Activated gamma-delta T cell (primary cell): ENCODE measurements at regions not wholly inside any gene's neighbourhood (a gene's known extent, or its start where the extent isn't known, plus 50 kb on each side); places are given as distances from the start of the nearest gene placed in this dataset.
"Not testable (repeated sequence)": the region's sequence is repeated elsewhere in the genome, so short reads cannot be mapped to it uniquely, and the experiment has no call there.

Experiments
- DNase-seq: peaks from one replicate; lab custom pipeline; 2025; lab: John Stamatoyannopoulos, UW

DNA sequence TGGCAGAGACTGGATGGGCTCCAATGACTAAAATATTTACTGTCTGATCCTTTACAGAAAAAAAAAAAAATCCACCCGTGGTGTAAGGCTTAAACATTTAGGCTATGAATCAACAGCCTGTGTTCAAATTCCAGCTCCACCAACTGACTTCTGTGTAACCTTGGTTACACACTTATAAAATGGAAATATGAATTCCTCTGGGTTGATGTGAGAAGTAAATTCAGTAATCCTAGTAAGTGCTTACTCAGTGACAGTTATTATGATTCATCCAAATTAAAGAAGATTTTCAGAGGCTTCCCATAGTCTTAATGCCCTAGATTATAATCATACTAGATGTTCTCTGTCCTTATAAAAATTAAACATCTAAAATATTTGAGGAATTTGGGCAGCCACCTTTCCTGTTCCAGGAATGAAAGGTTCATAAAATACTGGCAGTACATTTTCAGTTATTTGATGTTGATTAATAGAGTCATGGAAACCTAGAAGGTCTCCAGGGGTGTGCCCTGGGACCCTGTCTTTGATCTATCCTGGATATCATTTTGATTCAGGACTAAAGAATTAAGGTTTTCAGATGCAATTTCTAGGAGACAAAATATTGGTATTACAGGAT lies 180.3 kb upstream of the ZNF217 start:
- DNase-seq: no peak

DNA sequence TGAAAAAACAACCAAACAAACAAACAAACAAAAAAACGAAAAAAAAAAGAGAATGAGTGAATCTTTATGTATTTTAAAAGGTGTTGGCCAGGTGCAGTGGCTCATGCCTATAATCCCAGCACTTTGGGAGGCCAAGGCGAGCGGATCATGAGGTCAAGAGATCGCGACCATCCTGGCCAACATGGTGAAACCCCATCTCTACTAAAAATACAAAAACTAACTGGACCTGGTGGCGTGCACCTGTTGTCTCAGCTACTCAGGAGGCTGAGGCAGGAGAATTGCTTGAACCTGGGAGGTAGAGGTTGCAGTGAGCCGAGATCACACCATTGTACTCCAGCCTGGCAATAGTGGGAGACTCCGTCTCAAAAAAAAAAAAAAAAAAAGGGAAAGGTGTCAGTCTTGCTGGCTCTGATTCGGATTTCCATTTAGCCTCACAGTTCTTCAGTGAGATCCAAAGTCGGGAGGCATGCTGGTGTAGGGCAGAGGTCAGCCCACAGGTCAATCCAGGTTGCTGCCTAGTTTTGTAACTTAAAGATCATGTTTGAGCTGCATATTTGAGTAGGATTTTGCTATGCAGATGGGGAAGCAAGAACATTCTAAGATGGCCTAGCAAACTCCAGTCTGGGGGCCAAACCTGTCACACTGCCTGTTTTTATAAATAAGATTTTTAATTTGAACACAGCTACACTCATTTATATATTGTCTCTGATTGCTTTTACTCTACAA lies 179.6 kb upstream of the ZNF217 start:
- DNase-seq: not testable (repeated sequence)

DNA sequence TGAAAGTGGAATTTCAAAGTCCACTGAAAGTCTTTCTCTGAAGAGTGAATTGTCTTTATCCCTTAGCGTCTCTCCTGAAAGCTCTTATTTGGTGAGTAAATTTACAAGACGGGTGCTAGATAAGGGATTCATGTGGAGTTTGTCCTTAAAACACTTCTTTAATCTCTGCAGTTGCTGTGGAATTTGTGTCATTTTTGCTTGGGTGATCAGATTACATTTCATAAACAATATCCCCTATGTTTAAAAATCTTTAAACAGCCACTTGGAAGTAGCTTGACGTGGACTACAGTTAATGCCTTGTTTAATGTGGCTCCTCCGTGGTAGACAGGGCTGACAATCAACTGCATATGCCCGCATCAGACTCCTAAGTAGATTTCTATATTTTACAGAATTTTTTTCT lies 175.4 kb upstream of the ZNF217 start:
- DNase-seq: no peak

DNA sequence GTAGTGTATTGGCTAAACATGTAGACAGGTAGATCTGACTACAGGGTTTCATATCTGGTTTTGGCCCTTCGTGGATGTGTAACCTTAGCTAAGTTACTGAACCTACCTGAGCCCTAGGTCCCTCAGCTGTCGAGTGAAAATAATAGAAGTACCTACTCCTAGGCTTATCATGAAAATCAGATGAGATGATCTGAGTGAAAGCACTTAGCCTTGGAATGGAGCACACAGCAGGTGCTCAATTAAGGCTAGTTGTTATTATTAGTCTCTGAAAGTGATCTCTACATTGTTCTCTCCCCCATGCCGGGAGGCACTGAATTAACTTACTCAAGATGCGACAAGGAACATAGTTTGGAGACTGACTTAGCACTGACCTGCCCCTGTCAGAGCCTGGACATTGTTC lies 174.7 kb upstream of the ZNF217 start:
- DNase-seq: no peak

DNA sequence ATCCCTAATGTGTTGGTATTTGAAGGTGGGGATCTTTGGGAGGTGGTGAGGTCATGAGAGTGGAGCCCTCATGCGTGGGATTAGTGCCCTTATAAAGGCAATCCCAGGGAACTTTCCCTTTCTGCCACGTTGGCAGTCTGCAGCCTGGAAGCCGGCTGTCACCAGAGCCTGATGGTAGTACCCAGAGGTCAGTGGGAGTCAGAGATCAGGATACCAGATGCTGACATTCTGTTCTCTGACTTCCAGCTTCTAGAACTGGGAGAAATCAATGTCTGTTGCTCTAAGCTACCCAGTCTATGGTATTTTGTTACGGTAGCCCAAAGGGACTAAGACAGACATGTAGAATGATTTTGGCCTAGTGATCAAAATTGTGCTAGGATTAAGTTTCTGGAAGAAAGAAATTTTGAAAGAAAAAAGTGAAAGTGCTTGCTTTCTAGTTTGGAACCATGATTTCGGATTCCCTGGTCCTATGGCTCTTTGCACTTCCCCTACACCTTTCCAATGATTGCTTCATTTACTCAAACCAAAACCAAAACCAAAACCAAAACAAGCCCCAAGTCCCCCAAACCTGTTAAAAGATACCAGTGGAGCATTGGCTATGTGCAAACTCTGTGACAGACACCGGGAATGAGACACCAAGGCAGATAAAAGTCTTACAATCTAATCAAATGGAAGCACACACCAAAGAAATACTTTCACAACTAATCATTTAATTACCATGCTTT lies 173.7 kb upstream of the ZNF217 start:
- DNase-seq: no peak

DNA sequence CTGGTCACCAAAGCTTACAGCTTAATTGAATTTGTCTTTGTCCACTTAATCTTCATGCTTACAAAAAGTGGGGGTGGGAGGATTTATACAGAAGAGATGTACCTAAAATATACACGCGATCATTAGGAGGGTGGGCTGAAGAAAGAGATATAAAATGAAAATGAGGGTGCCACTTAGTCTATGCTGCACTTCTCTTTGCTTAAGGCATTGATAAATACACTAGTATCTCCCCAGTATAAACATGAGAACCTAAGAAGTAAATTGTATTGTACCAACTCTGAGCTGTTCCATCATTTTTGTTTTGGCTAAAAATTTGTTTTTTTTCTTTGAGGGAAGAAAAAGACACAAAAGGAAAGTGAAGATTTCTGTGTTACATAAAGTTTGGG lies 170.8 kb upstream of the ZNF217 start:
- DNase-seq: no peak

DNA sequence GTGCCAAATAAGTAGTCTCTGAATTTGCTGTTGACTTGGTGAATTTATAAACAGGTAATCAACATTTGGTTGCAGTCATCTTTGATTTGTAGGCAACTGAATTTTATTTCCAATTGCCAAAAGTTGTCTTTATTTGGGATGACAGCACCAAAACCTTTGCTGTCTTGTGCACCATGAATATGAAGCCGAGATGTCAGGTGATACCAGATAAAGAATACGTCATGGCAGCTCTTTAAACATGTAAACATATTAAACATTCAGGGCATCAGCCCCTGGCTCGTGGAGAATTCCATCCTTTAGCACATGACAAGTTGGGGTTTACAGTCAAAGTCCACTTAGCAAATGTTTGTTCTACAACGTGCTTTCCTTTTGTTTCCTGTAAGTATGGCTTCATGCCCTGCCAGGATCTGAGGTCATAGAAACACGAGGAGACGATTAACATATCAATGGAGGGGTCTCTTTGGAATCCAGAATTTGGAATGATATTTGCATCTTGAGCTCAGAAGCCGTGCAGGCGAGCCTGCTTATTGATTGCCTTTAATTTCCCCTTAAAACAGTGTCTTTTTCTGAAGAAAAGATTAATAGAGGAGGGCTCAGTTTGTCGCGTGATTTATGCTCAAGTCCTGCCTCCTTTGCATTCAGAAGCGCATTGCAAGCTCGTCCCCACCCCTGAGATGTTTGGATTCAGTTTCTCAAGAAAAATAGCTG lies 170.2 kb upstream of the ZNF217 start:
- DNase-seq: no peak

DNA sequence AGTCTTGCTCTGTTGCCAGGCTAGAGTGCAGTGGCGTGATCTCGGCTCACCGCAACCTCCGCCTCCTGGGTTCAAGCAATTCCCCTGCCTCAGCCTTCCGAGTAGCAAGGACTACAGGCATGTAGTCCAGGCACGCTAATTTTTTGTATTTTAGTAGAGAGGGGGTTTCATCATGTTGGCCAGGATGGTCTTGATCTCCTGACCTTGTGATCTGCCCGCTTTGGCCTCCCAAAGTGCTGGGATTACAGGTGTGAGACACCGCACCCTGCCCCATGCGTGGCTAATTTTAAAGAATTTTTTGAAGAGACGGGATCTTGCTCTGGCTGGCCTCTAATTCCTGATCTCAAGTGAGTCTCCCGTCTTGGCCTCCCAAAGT lies 168.8 kb upstream of the ZNF217 start:
- not testable (repeated sequence) for DNase-seq

DNA sequence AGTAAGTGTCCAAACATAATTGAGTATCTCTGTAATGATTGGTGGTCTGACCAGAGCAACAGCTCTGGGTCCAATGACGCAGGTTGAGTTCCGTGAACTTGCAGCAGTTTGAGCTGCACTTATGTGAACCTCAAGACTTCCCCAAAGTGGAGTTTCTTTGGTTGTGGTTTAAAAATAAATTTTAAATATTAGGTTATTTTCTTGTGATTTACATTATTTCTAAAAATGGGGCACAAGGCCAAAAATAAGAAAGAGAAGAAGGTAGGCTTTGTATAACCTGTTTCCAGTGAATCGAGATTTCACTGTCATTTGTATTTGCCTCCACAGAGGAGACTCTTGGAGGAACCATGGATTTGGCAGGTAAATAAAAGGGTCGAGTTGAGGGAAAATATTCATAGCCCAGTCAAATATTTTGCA lies 166.4 kb upstream of the ZNF217 start:
- no peak for DNase-seq

DNA sequence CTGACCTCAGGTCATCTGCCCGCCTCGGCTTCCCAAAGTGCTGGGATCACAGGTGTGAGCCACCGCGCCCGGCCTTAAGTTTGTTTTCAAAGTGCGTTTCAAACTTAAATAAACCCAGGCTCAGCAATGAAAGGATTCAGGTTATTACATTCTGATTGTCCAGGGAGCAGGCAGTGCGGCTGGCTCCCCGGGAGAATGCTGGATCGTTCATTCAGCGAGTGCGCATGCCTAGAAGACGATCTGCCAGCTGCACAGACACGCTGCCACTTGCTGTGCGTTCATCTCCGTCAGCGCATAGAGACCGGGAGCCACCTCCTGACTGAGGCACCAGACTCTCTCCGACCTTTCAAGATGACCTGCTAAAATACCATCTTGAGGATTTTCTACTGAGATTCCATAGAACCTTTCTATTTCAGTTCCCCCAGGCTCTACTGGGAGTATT lies 163.9 kb upstream of the ZNF217 start:
- no peak for DNase-seq

DNA sequence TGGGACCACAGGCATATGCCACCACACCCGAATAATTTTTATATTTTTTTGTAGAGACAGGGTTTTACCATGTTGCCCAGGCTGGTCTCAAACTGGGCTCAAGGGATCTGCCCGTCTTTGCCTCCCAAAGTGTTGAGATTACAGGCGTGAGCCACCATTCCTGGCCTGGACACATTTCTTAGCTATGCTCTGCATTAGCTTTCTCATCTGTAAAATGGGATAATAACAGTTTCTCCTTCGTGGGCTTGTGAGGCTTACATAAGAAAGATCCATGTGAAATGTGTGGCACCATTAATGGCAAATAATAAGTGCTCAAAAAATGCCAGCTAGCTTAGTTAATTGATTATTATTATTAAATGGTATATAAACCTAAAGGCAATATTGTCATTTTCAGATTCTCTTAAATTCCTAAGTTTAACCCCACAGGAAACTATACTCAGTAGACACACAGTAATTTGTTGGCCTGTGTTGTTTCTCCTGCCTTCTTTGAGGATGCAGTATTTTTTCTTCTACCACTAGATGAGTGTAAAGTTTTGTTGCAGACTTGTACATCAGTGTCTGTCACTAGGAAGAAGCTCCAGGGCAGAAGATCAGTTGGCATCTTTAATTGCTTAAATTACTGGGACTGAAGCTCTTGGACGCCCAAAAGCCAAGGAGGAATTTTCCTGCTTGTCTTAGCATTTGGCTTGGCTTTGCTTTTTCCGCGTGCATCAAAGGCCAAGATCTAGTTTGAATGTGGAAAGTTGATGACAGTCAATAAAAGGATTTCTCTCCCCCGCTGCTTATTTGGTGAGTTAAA lies 162.3 kb upstream of the ZNF217 start:
- no peak for DNase-seq

DNA sequence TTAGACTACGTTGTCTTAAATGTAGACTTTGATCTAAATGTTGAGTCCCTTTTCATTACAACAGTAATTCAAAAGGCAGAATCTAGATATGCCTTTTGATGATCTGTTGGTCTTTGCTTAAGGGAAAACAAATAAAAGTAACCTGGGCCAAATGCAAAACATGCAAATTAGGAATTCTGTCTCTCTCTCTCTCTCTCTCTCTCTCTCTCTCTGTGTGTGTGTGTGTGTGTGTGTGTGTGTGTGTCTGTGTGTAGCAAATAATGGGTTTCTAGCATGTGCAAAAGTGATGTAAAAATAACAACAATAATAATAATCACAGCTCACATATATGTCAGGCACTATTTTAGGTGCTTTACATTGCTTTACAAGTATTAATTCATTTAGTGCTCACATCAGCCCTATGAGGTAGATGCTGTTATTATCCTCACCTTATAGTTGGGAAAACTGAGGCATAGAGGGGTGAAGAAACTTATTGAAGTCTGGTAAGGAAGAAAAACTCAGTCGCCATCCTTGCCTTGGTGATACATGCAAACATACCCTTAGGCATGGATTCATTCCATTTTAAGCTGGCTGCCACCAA lies 160.3 kb upstream of the ZNF217 start:
- DNase-seq: no peak

DNA sequence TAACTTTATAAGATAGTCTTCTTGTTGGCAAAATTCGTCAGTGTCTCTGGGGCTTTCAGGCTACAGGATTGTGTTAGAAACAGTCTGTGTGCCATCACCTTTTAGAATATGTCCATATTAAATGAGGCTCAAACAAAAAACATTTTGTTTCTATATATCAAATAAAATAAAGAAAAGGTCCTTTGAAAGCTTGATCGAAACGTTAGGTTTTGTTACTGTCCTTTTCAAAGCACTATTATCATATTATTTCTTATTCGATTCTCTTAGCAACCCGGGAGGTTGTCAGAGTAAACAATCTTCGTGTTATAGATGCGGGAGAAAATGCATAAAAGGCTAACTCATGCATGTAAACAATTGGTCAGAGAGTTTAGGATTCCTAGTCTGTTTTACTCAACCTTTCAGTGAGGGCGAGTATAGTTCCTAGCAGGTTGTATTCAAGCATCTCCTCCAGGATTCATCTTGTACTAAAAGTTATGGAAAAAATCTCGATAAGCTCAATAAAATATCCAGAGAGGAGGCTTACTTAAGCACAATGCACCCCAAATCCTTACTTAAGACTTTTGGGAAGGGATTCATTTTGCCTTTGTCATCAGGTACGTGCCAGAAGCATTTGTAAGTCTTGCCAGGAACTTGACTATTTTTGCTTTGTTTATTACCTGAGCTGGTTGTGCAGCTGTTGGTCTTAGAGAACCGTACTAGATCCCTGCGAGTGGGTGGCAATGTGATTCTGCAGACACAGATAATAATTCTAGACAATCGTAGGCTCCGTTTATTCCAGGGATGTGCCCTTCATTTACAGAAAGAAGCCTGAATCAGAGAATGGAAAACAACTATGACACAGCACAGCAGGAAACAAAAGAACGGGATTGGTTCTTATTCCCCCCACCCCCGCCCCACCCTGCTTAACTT lies 159.6 kb upstream of the ZNF217 start:
- no peak for DNase-seq

DNA sequence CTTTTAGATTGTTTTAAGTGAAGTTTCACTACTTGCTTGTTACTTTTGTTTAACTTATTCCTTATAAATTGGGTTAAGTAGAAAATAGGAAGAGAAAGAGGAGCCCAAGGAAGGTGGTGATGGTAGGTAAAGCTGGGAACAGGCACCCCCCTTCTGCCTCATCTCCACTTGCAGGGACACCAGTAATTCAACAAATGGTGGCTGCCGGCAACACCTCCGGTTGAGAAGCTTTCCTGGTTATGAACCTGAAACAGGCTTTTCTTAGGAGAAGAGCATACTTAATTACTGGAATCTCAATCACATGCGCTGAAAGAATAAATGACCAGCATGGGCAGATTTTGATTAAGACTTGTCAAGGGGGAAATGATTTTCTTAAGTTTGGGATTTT lies 158.9 kb upstream of the ZNF217 start:
- DNase-seq: no peak

DNA sequence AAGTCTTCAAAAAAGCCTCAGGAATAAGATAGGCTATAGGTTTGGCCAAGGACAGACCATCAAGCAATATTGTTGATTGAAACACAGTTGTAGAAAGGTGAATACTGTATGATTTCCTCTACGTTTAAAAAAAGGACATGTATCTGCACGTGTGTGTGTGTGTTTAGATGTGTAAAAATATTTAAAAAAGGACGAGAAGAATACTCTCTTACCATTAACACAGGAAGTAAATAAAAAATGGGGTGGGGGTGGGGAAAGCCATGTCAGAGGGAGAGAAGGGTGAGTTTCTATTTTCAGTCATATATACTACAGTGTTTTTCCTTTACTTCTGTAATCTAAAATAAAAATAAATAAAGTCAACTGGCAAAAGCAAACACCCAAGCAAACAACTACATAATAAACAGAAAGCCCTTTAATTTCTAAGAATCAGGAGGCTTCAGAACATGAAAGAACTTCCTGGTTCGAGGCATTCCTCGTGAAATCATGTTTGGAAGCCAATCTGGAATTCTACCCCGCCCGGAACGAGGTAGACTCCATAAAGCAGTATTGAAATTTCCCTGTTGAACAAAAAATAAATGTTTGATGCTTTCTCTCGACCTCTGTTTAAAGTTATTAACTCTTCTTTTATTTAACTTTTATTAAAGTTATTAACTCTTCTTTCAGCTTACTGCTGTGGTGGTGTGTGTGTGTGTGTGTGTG lies 158.1 kb upstream of the ZNF217 start:
- no peak for DNase-seq

DNA sequence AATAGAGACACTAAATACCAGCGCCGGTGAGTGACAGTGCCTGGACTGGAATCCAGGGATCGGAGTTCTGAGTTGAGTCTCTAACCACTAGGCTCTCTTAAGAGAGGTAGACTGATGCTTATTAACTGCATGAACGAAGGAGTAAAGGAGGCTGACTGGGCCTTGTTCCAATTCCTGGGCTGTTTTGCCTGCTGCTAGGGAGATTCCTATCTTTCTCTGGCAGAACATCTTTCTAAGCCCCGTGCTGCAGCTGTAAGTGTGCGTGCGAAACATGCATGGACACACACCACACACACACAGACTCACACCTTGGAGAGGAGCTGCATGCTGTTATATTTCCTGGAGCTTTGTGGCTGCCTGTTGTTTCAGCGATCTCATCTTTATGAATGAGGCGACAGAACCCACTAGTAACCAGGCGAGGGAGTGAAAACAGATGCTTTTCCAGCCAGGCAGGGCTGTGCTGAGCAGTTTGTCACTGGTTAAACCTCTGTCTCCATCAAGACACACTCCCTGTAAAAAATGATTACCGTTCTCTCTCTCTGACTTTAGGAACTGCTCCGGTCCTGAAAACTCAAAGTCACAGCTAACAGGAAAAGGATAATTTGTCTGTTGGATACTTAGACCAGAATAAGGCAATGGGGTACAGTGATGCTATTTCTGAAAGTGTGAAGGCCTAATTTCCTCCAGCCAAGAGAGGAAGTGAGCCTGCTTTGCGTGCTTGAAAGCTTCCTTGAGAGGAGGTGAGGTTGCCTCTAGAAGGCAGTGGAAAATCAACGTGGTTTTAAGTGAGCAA lies 157.4 kb upstream of the ZNF217 start:
- no peak for DNase-seq

DNA sequence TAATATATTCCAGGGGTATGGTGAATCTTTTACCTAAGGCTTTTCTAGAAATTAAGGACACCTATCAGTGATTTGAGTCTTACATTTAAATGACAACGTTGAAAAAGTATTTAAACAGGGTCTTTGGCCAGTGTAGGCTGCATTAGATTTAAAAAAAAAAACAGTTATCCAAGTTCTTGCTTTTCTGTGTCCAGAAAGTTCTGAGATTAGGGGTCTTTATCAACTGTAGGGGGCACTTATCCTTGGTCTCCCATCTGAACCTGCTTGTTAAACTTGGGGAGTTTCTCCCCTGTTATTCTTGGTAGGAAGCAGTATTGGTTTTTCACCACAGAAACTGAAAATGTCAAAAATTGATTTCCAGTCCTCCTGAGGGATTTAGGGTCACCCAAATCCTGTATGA lies 155.9 kb upstream of the ZNF217 start:
- DNase-seq: no peak

DNA sequence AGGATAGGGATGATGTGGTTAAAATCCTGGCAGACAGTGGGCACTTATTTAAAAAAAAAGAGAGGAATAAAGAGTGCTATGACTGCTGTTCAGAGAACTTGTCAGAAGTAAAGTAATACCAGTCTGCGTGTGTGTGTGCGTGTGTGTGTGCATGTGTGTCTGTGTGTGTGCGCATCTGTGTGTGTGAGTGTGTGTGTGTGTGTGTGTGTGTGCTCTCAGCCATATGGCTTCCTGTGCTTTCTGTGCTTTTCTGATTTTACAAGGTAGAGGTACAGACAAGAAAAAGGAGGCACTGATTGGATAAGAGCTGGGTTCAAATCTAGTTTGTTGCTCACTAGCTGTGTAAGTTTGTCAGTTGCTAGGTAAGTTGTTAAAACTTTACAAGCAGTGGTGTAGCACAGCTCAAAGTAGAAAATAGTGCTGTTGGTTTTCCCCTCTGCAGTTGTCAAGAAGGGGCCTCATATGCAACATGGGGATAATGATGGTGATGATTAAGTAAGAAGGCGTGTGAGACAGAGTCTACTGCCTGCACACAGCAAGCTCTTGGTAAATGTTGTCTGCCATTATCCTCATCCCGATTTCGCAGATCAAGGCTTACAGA lies 155.3 kb upstream of the ZNF217 start:
- no peak for DNase-seq

DNA sequence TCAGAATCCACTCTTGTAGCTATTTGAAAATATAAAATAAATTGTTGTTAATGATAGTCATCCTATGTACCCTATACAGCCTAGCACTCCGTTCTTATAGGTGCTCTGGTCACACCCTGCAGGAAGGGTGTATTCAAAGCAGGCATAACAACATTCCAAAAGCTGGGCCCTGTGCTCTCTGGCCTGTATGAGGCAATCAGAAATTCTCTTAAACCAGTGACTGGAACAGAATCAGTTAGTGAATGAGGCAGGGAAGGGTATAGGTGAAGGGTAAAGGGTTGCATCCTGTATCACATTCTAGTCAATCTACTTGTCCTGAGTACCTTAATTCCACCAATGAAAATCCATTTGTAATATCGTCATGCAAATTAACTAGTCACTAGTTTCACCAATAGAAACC lies 154.5 kb upstream of the ZNF217 start:
- DNase-seq: no peak
